NCI-H345 (cell line): ENCODE measurements at regions not wholly inside any gene's neighbourhood (a gene's known extent, or its start where the extent isn't known, plus 50 kb on each side); places are given as distances from the start of the nearest gene placed in this dataset.

Source experiments
- DNase-seq: peaks from one replicate; lab custom pipeline; 2025; lab: John Stamatoyannopoulos, UW

DNA sequence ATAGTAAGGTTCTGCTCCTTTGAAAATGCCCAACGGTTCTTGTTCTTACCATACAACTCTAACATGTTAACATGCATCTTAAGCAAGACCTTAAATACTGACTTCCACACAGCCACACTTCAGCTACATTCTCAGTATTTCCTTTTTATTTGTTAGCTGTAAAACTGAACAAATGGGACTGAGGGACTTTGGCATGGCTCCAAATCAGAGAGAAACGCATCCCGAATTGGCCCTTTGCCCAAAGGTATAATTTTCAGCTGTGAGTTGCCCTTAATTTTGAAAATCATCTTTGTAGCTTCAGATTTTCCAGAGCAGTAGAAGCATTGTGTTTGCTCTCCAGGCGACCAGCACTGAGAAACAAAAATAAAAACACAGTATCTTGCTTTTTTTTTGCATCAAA lies 56.4 kb downstream of the NEUROD6 start:
- peak; percentile 62 for DNase-seq

DNA sequence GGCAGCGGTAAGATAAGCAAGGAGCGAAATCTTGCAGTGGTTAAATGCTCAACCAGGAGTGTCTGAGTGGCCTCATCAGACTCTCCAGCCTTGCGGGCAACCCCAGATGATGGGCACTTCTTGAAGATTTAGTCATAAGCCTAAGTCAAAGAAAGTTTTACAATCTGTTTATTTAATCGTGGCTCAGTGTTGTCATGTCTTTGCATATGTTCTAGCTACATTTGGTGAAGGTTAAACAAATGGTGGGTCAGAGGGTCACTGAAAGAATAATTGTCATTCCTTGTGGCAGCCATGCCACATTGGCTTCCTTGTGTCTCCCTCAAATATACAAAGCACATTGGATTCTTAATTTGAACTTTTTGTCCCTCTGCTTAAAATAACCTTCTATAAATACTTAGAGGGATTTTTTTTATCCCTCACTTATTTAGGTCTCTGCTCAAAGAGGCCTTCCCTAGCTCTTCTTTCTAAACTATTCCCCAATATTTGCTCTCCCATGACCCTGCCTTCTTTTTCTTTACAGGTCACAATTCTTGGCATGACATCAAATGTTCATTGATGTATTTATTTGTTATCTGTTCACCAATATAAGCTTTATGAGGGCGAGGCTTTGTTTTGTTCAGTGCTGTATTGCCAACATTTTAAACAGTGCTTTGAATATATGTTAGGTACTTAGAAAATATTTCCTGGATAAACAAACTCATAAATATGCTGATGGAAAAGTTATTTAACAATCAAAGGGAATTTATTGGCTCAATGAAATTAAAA lies 68.7 kb downstream of the NEUROD6 start:
- no peak for DNase-seq

DNA sequence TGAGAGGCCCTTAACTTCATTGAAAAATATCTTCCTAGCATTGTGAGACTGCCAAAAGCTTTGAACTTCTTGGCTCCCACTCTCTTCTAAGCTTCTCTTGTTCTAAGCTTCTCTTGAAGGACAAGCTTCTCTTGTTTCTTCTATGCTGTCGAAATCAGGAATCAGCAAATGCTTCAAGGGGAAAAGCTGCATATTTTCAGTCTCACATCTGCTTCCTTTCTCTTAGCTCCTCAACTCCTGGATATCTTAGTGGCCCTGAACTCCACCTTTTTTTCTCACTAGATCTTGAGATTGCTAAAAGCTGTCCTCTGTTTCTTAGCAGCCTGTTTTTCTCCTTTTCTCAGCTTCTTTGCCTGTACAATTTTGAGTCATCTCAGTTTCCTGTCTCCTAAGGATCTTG lies 73.0 kb downstream of the NEUROD6 start:
- no peak for DNase-seq

DNA sequence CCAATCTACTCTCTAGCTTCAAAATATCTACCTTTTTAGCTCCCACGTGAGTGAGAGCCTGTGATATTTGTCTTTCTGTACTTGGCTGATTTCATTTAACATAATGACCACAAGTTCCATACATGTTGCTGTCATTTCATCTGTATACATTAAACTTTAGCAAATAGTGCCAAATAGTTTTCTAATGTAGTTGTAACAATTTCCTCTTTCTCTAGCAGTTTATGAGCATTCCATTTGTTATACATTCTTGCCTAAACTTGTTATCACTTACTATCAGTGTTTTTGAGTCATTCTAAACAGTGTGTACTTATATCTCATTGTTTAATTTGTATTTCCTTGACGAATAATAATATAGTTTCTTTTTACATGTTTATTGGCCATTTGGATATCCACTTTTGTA lies 77.2 kb downstream of the NEUROD6 start:
- DNase-seq, result no peak

DNA sequence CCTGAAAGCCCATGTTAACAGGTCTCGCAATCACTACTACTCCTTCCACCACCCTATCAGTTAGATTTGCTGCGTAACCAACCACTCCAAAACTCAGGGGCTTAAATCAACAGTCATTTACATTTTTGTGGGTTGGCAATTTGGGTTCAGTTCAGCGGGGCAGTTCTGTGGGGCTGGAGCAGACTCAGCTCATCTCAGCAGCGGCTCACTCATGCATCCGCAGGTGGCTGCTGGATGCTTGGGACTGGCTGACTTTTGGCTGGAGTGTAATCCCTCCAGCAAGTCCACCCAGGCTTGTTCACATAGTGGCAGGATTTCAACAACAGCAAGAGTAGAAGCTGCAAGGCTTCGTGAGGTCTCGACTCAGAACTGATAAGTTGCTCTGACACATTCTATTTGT lies 79.2 kb downstream of the NEUROD6 start:
- DNase-seq, result no peak

DNA sequence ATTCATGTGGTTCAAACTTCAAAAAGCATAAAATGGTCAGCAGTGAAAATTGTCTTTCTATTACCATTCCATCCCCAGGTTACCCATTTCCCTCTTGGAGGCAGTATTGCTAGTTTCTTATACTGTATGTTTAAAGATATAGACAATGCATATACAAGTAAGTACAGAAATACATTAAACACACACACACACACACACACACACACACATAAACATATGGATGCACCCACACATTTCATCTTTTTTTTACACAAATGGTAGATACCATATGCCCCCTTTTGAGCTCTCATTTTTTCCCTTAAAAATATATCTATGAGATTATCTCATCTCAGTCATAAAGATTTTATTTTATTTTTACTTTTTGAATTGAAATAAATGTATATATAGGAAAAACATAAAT lies 79.7 kb downstream of the NEUROD6 start:
- no peak for DNase-seq

DNA sequence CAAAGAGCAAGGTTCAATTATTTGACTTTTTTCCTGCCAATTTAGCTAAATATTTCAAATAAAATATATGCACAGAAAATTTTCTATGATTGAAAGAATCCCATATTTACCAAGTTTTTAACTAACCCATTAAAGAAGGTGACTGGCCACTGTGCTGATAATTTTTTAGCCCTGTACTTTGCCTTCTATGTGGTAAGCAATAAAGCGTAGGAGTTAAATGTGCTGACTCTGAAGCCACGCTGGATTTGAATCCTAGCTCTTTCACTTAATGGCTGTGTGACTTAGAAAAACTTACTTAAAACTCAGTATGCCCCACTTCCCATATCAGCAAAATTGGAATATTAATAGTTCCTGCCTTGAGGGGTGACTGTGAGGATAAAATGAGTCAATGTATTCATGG lies 82.1 kb downstream of the NEUROD6 start:
- no peak for DNase-seq

DNA sequence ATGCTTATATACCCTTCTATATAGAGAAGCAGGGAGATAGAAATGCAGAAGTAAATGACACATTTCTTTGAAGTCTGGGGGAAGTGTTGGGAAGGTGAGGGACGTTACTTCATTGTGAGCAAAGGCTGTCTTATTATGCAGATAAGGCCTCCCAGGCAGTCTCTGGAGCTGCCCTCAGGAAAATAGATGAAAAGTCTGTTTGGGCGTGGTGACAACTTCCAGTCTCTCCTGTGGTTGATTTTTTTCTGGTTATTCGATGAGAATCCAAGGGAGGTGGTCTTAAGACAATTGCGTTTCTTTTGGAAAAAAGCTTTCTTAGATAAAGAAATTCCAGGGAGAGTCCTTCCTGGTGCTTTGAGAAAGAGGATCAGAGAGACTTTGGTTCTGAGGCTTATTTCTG lies 84.0 kb downstream of the NEUROD6 start:
- DNase-seq, result no peak

DNA sequence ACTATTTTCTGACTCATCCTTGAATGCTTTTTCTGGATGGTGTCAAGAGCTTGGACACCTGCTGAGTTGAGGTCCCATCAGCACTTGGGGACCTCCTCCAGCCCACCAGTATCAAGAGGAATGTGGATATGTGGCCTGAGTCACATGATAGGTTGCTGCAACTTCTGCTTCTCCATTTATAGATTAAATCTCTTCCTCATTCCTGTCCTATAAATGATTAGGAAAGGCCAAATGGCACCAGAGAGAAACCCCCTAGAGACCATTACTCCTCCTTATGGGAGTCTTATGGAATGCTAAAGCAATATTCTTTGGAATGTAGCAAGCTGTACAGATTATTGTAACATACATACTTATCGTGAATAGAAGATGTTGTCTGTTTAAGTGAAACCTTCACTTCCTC lies 85.6 kb downstream of the NEUROD6 start:
- DNase-seq, result no peak

DNA sequence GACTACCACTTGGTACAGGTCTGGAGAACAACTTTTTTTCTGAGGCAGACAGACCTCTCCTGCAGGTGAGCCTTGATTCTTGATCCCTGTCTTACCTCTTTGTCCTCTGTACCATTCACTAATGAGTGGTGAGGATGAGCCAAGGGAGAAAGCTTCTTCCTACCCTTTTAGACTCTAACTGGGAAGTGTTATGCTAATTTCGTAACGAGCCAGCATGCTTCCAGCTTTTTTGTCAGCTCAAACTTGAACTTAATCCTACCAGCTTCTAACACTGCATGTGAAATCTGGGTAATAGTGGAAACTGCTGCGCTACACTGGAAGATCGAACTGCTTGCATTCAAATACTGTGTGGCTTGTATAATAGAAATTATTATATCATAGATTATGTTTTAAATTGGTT lies 87.0 kb downstream of the NEUROD6 start:
- DNase-seq, result no peak

DNA sequence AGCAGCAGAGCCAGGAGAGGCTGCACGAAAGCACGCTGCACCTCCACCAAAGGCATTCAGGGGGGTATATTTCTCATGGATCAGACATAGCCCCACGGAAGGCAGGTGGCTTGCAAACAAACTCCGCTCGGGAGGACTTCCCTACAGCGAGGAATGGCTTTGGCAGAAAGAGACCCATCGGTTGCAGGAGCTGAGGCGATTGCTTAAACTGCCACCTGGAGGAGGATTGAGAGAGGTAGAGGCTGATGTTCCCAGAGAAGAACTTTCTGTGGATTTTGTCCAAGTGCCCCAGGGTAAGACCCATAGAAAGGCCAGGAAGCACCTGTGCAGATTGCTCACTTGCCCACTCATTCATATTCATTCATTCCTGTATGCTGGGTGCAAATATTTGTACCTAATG lies 89.1 kb downstream of the NEUROD6 start:
- no peak for DNase-seq

DNA sequence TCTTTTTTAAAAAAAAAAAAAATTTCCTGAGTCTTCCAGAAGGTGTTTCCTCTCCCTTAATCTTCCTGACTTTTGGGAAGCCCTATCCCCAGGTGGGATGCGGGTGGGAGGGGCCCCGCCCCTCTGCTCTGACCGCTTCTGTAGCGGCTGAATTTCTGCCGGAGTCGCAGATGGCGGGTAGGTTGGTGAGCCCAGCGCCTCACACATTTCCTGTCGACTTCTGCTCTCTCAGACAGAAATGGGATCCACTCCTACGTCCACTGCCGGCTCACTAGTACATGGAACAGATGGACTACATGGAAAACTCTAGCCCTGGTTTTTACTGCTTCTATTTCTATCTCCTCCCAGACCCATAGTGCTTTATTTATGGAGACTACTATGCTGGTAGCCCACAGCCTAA lies 90.9 kb downstream of the NEUROD6 start:
- DNase-seq, result no peak

DNA sequence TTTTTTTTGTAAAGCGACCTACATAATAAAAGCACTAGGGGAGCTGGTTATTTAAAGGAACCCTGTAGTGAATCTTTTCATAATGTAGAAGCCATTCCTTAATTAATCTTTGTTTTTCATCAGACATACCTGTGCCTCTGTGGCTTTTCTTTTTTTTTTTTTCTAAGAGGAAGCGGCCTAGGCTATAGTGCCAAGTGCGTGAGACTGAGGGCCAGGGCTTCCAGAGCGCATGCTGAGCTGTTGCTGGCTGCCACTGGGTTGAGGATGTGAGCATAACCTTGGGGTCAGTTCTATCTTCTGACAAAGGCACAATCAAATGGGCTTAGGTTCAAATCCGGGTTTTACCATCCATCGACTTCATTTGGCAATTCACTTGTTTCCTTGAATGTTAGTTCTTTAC lies 103.7 kb downstream of the NEUROD6 start:
- no peak for DNase-seq

DNA sequence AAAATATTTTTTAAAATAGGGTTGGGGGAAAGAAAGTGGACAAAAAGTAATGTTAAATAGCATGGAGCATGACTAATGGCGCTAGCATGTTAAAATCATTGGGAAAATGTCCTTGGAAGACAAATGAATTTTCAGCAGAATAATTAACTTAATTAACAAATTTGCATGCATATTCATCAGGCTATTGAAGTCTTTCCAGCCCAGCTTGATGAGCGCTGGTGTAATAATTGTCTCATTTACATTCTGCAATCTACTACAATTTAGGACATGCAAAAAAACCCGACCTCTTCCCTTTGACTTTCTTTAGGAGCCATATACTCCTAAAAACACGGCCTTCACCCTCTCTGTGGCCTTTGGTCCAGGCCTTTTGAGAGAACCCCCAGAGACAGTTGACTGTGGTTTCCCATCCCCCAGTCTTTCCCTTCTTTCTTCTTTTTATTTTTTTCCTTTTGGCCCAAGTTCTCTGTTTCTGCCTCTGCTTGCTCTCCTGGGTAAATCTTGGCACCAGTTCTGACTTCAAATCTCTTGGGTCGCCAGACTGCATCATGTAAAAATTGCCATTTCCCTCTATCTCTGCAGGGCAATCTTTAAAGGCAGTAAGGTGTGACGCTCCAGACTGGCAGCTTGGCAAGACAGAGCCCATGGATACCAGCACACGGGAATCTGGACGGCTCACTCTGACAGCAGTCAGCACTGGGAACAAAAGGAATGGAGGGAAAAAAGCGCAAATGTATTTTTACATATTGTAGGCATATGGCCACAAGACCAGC lies 105.5 kb downstream of the NEUROD6 start:
- no peak for DNase-seq

DNA sequence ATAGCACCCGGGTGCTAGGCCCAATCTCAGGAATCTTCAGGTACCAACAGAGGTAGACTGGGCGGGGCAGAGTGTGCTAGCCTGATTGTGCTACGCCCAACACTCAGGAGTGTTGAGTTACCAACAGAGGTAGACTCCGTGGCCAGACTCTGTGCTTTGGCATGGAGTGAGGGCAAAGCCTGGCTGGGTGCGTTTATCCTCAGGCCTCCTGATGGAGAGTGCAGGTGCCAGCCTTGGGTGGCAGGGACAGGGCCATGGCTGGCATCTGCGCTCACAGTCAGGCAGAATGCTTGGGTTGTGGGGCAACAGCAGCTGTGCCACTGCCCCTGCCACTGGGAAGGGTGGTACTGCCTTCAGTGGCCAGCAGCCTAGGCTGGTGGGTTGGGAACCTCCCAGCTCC lies 111.6 kb downstream of the NEUROD6 start:
- DNase-seq, result no peak

DNA sequence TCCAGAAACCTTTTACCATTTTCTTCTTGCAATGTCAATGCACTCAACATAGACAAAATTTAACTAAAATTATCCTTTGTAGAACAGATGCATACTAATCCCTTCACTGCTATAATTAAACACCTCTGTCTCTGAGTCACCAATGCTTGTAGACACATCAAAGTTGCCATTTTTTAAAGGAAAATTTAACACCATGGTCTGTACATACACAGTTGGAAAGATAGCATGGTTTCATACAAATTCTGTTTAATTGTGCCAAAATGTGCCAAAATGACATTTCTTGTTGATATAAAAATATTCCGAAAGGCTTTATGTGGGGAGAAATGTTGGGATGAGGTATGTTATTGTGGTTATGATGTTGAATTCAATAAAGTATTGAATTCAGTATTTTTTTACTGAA lies 125.8 kb downstream of the NEUROD6 start:
- DNase-seq, result no peak

DNA sequence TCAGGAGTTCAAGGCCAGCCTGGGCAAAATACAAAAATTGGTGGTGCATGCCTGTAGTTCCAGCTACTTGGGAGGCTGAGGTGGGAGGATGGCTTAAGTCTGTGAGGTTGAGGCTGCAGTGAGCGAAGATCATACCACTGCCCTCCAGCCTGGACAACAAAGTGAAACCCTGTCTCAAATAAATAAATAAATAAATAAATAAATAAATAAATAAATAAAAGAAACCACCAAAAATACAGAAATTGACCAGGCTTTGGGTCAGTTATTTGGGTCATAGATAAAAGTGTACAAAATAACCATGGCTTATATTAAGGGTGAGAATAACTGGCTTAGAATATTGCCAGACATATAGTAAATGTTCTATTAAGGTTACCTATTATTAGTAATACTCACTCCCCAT lies 129.2 kb downstream of the NEUROD6 start:
- no peak for DNase-seq

DNA sequence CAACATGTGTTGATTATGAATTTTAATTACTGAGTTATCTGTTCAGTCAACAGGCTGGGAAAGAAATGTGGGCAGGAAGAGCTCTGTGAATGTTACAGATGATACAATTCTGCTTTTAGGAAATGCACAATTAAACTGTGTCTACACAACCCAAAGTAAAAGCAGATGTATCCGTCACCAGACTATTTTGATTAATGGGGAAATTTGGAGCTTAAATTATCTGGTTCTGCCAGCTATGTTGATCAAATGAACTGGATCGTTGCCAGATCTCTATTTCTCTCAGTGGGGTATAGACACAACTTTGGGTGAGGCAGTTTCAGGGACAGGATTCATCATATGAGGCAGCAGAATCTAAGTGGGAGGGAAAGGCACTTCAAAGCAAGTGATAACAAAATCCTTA lies 136.5 kb downstream of the NEUROD6 start:
- no peak for DNase-seq

DNA sequence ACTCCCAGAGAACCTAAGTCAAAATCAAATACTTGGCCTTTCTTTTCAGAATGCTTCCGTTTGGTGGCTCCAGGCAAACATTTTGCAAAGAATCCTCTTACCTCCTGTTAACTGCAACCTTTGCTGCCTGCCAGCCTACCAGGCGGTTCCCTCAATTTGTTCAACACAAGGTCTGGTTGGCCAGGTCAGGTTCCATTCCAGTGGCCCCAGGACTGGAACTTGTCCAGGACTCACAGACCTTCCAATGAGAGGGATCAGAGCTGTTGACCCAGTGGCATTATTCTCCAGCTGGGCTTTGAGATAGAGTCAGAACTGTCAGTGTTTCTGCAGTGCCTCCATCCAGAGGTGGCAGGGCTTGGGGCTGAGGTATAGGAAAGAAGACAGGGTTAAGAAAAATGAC lies 137.0 kb downstream of the NEUROD6 start:
- DNase-seq, result no peak

DNA sequence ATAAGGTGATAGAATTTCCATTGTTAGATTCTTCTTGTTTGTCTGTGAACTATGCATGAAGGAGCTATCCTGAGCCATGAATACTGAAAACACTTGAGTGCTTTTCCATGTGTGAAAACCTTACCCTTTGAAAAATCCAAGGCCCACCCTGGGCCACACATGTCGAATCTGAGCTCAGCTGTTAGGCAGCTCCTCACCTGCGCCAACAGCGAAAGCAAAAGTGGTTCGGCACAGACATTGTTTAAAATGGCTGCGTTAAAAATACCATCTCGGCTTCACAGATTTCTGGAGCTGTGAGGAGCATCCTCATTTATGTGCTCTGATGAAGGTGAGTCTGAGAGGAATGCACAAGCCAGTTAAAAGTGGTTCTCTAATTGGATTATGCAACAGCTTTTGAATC lies 137.7 kb downstream of the NEUROD6 start:
- DNase-seq, result no peak

DNA sequence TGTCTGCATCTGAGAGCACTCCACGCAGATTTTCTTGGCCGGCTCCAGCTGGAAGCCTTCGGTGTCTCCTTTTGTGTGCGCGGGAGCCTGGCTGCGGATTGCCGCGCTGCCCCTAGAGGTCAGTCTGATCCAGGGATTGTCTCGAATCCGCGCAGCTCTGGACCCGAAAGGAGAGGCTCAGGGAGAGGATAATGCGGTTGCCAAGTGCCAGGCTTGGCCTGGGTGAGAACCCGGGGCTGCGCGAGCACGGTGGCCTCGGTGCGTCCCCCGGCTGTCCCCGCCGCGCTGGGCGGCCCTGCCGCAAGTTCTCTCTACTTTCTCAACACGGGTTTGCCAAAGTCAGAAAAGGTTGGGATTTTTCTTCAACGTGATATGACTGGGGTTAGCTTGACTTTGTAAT lies 140.9 kb downstream of the ADCYAP1R1 start:
- peak; percentile 86 for DNase-seq

DNA sequence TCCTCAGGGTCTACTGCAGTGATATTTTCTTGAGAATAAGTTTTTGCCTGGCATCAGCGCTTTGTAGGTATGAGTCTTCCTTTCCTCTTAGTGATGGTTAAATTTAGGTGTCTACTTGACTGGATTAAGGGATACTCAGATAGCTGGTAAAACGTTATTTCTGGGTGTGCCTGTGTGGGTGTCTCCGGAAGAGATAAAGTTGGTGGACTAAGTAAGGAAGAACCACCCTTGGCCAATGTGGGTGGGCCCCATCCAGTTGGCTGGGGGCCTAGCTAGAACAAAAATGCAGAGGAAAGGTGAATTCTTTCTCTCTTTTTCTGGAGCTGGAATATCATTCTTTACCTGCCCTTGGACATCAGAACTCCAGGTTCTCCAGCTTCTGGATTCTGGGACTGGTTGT lies 138.8 kb downstream of the ADCYAP1R1 start:
- no peak for DNase-seq

DNA sequence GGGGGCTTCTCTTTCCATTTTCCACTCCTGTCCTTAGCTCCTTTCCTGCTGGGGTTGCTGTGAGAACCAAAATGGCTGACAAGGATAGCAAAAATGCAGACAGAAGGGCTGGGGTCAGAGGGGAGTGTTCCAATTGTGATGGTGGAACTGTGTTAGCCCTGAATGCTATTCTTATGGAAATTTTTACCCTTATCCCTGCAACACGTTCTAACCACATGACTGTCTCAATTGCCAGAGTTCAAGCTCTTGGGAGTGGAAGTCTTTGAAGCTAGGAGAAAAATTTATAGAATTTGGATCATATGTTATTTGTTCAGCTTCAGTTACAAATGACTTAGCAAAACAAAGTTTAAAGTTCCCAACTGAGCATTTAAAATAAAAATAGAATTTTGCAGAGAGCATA lies 134.1 kb downstream of the ADCYAP1R1 start:
- DNase-seq, result no peak

DNA sequence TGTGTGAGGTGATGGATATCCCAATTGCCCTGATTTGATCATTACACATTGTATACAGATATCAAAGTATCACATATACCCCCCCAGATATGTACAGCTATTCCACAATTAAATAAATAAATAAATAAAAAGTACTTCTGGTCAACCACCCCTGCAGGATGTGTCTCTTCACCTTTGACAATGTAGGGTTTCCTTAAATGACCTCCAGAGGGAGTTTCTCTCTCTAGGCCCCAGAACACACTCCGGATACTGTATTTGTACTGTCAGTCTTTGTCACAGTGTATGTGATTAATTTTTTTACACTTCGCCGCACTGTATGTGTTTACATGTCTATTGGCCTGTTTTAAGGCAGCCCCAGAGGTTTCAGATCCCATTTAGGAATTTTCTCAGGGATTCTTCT lies 123.6 kb downstream of the ADCYAP1R1 start:
- DNase-seq, result no peak
